Stimulated activated naive CD4-positive, alpha-beta T cell (primary cell): ENCODE measurements at regions not wholly inside any gene's neighbourhood (a gene's known extent, or its start where the extent isn't known, plus 50 kb on each side); places are given as distances from the start of the nearest gene placed in this dataset.
A peak's percentile ranks its signal among the peaks of the same experiment; 100 is the strongest.
"Not testable (repeated sequence)": the region's sequence is repeated elsewhere in the genome, so short reads cannot be mapped to it uniquely, and the experiment has no call there.

Experiments
- DNase-seq, 6 experiments: peaks; one replicate each; lab custom pipeline; 2025; lab: John Stamatoyannopoulos, UW

DNA sequence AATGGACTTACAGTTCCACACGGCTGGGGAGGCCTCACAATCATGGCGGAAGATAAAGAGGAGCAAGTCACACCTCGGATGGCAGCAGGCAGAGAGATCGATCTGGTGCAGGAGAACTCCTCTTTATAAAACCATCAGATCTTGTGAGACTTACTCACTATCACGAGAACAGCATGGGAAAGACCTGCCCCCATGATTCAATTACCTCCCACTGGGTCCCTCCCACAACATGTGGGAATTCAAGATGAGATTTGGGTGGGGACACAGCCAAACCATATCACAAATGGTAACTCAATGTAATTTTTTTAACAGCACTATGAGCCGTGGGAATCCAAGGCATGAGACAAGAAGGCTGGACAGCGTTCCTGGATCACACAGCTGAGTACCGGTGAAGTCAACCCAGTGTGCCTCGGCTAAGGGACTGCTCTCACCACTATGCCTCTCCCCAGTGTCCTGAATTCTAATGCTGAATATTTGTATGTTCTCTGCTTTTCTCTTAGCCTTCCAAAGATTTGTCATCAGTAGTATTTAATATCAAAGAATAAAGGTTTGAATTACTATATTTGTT, 84.3 kb downstream of the IRS2 start:
- DNase-seq, result not testable (repeated sequence)

DNA sequence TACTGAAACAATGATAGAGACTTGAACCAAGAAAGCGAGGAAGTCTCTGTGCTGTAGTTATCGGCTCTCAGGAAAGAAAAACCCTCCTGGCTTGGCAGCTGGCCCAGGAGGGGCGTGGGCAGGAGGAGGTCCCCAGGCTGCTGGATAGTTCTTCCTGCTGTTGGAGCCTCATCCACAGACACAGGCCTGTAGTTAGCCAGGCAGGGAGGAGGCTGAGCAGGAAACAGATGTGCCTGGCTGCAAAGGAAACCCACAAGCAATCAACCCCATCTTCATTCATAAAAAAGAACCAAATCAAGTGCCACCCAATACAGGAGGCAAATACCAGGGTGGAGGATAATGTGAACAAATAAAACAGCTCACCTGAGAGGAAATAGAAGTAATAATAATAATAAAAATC, 86.2 kb downstream of the IRS2 start:
- DNase-seq, result peak in 1 of 6 experiments; percentile 4

DNA sequence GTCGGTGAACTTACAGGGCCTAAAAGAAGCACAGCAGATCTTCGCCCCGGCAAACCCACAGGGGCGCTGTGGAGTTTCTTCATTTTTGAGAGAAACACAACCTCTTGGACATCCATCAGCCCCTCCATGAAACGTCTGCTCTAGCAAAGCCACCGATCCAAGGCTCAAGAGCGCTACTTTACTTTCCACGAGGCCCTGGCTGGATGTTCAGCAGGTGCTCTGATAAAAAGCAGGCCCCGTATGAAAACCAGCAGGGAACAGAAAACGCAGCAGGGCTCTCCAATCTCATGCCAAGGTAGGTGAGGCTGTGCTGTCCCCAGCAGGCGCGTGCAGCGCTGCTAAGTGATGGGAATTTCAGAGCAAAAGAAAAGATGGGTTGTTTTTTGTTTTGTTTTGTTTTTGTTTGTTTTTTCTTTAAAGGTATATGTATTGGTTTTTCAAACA, 86.7 kb downstream of the IRS2 start:
- DNase-seq, result no peak

DNA sequence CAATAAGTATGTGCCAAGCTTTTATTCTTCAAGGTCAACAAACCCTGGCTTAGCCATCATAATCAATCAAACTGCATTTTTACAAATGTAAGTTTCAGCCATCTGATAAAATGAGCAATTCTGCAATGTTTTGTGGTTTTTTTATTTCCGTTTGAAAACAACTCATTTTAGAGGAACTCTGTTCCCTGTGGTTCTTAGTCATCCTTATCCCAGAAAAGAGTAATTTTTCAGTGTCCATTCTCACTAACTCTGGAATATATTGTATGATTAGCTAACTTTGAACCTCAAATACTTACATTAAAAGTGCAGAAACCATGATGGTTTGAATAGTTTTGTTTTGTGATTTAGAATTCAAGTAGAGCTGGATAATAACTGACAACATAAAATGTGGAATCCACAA, 87.6 kb downstream of the IRS2 start:
- DNase-seq, result no peak

DNA sequence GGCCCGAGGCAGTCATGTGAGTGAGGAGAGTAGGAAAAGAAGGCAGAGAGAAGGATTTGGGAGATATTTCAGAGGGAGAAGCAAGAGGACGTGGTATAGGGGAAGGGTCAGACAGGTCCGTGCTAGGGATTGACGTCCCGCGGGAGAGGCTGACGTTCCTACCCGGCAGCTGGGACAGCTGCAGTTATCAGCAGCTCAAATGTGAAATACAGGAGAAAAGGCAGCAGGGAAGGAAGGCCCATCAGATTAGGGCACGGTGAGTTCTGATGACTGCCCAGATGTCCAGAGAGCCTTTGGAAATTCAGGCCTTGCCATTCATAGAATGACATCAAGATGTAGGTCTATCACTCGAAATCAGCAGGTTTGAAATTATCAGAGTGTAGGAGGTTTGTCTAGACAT, 88.4 kb downstream of the IRS2 start:
- DNase-seq, result no peak

DNA sequence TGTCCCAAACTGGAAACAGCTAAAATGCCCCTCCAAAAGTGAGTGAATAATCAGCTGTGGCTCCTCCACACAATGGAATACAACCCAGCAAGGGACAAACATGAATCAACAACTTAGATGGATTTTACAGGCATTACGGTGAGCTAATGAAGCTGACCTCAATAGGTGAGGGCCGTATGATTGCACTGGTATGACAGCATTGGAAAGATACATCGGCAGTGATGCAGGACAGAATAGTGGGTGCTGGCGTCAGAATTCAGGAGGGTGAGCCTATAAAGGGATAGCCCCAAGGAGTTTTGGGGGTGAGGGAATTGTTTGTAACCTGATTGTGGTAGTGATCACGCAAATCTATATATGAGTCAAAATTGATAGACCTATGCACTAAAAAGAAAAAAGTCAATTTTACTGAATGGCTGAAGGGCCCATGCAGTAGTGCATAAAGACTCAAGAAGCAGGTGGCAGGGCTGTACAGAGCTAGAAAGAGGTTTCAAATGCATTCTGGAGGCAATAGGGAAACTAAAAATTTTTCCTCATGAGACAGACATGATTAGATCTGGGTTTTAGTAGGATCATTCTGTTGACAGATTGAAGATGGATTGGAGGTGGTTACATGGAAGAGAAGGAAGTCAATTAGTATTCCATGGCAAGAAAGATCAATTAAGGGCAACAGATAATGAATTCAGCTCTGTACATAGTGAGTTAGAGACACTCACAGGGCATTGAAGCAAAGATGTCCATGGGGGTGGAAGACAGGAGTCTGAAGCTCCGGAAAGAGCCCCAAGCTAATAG, 90.8 kb downstream of the IRS2 start:
- no peak for DNase-seq

DNA sequence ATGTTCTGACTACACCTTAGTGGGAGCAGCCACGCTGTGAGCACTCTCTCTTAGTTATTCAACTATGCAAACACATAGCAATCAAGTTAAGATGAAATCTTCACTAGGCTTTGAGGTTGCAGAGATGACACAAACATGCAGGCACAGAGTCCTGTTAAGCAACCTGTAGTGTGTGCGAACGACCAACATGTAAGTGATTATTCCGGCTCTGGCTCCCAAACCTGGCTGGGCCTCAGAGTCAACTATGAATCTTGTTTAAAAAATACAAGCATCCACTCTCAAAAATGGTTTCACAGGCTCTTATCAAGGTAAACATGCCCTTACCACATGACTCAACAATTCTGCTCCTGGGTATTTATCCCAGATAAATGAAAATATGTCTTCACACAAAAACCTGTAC, 91.4 kb downstream of the IRS2 start:
- no peak for DNase-seq

DNA sequence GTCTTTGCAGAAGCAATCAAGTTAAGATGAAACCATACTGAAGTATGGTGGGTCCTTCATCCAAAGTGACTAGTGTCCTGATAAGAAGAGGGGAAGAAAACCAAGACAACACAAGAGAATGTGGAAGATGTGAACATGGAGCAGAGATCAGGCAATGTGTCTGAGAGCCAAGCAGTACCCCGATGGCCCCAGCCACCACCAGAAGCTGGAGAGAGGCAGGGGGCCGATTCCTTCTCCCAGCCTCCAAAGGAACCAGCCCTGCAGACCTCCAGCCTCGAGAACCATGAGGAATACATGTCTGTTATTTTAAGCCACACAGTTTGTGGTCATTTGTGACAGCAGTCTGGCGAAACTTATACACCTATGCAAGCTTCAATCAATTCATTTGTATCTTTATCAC, 93.2 kb downstream of the IRS2 start:
- DNase-seq, result no peak

DNA sequence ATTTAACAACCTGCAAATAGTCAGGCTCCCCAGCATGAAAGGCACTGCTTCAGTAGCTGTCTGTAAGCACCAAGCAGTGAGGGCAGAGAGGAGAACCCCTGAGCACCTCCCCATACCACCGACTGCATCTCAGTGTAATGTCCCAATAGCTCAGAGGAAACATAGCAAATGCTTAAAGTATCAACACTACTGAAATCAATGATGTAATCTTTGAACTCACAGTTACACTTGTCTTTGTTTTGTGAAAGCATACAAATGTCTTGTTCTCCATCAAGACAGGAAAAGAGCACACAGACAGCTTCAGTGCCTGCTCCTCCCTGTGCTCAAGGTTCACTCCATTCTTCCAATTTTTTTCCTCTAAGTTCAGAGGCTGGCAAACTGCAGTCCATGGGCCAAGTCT, 94.7 kb downstream of the IRS2 start:
- DNase-seq, result no peak

DNA sequence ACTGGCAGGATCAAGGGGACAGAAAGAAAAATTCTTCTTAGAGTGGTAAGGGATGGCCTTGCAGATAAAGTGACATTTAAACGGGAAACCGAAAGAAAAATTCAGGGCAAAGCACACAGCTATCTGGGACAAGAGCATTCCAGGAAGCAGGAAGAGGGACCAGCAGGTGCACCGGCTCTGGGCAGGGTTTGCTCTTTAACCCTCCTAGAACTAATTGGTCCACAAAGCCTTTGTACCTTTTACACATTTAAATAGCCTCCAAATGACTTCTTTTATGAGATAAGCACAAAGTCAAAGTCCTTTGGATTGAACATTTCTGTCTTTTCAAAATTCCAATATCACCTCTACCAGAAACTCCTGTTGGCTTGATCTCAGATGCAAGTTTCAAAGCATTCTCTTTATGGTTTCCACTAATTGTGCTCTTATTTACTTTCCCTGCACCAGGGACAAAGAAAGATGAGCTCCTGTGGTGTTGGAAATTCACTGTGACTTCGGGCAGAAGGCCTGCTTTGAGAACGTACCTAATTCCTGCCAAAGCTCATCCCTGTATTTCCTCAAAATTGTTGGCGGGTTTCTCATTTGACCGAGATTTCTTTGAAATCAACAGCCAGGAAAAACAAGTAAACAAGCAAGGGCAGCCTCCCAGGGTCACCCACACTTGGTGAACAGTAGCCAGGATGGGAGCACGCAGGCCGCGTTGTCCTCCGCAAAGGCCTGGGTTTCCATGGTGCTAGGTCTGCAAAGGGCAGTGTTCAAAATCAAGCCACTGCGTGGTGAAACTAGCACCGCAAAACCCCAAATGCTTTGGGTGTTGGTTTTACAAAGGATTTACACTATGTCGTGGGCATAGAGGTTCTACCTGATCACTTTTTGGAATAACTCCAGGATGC, 98.6 kb downstream of the IRS2 start:
- DNase-seq, result no peak

DNA sequence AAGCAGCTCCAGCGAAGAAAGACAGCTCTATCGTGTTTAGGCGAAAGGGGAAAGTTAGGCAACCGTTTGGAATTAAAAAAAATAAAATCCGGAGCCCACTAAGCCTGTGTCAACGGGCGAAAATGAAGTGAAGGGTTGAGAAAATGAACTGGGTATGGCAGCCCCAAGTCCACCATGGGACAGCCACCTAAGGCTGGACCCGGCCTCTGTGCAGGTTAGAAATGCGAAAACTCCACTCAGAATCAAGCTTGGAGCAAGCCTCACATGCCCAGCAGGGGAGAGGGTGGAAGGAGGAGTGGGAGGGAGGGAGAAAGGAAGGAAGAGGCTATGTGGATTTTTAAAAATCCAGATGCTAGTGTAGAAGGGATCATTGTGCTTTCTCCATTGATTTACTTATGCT, 101.2 kb downstream of the IRS2 start:
- no peak for DNase-seq

DNA sequence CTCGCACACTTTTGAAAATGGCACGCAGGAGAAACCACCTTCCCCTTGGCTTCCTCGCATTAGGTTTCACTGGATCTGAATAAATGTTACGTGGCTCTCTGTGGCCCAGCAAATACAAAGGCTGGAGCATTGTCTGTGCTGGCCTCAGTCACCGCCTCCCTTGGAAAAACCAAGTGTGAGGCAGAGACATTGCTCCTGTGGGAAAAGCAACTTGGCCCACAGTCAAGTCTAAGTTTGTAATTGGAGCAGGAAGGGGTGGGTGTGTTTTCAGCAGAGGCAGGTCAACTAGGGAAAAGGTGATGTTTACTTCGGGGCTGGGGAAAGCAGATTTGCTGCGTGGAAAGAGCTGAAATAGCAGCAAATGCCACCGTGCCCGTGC, 101.6 kb downstream of the IRS2 start:
- no peak for DNase-seq

DNA sequence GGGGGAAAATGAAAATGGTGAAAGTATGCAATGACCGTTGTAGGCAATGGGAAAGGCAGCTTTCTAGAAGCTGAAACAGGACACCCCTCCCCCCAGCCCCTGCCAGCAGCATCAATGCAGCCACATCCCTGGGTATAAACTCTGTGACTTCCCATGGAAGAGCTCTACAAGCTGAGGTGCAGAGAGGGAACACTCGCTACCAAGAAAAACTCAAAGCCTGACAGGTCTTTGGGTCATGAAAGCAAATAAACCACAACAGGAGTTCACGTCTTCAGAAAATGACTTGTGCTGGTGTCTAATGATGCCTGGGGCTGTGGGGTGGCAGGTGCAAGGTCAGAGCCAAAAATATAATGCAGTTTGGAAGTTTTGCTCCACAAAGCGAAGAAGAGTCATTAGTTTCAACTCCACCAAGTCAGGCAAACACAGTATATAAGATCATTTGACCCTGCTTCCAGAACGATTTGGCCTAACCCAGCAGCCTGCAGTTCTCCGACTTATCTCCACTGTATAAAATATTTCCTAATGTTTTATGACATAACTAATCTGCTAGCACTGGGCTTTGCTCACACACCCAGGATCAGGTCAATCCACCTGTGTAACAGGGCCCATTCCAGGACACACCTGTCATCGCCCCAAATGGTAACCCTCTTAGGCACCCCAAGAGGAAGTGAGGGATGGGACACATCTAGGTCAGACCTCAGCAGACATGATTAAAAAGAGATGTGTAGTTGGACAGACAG, 102.1 kb downstream of the IRS2 start:
- no peak for DNase-seq

DNA sequence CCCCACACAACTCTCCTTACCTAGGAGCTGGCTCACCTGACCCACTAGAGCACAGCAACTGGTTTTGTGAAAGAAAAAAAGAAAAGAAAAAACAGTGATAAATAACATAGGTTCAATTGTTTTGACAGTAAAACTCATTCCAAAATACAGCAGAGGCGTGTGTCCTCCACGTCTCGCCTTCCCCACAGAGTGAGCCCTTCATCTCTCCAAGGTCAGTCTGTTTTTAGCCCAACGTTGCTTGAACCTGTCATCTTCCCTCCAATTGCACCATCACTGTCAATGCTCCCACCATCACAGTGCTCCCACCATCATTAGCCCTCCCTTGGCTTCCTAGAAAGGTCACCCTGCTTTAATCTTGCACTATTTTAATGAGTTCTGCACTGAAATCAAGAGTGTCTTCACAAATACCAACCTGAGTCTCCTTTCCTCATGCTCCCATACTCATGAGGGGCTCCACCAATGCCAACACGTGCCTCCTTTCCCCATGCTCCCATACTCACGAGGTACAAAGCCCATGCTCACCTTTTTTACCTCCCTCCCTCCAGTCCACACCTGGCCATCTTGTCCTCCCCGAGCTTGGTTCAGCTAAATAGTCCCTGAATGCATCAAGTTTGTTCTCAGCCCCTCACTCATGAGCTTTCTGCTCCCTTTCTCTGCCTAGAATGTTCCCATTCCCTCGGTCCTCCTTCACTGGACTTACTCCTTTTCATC, 103.7 kb downstream of the IRS2 start:
- DNase-seq, result no peak

DNA sequence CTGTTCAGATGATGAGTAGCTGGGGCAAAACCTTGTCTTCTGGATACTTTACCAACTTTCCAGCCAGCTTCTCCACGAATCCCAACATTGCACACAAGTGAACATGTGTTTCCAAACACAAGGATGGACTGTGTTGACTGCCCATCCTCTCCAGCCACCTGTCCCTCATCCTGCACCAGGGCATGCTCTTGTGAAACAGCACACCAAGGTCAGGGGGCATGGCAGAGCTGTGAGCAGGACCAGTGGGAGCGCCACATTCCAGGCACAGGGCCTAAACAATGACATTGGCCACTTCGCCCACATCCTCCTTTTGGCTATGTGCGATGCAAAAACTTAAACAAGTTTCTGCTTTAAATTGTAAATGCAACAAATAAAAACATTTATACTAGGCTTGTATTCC, 105.5 kb downstream of the IRS2 start:
- DNase-seq, result no peak

DNA sequence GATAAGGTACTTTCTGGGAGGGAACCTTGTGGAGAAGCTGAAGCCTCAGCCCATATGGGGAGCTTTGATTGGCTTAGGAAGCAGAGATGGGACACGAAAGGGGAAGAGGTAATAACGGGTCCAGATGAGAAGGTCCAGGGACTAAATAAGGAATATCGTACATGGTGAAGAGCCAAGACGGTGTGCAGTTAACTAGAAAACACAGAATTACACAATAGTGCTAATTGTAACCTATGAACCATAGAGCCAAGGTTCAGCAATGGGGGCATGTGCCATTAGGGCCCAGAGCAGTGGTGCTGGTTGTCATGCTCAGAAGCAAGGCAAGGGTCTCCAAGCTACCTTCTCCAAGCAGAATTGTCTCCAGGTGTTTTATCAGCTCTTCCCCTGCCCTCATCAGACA, 106.1 kb downstream of the IRS2 start:
- no peak for DNase-seq

DNA sequence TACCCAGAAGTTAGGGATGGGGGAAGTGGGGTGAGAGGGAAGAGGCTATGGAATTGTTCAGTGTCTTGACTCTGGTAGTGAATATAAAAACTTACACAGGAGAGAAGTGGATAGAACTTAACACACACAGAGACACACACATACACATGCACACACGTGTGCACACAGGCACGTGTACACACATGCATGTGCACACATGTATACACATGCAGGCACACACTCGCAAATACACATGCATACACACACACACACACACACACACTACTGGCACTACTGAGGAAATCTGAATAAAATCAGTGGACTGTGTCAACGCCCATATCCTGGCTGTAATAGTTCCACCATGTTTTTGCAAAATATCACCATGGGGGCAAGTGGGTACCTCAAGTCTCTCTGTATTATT, 107.9 kb downstream of the IRS2 start:
- DNase-seq, result no peak

DNA sequence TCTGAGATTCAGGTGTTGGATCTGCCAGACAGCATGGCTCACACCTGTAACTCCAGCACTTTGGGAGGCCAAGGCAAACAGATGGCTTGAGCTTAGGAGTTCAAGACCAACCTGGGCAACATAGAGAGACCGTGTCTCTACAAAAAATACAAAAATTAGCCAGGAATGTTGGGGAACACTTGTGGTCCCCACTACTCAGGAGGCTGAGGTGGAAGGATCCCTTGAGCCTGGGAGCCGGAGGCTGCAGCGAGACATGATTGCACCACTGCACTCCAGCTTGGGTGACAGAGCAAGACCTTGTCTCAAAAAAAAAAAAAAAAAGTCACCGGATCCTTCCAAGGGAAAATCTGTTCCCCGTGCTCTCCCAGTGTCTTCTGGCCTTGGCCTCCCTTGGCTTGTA, 109.2 kb downstream of the IRS2 start:
- DNase-seq, result no peak

DNA sequence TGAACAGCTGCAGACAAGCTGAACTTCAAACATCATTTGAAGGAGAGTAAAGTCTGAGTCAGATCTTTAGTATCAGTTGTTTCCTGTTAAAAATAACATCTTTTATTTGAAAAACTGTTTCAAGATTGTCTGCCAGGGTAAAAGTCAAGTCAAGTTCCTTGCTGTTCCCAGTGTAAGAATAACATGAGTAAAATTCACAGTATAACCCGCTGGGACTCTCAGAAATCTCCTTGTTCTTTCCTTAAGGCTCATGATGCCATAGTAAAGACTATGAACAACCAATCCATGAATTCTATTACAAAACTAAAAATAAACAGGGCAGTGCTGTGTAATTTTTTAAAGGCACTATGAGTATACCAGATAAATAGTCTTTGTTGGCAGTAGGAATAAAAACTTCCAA, 112.9 kb downstream of the IRS2 start:
- DNase-seq, result no peak

DNA sequence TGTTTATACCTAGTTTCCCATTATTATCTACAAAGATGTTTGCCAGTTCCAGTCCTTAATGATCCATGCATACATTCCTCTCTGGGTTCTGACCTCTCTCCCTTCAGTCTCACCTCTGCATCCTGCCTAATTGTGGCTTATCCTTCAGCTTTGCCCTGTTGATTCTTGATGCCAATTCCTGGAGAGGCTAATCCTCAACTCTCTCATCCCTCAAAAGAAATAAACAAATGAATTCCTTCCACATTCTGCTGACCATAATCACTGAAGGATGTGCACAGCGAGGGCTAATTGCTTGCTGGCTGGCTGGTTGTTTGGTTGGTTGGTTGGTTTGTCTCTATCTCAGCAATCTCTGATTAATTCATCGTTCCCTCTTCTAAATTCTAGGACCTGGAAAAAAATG, 113.8 kb downstream of the IRS2 start:
- DNase-seq, result no peak

DNA sequence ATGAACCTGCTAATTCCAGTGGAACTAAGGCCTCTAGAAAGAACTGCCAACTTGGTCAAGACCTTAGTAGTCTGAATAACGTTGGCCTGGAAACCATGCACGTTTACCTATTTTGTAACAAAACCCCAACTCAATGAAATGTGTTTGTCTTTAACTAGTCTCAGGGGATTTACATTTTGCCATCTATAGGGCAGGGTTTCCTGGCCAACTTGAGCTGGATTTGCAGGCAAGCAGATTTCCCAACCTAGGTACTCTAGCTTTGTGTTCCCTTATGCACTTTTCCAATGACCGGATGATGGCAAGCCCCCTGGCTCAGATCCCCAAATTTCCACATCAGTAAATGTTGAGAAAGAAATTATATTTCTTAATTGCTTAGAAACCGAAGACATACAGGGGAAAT, 114.5 kb downstream of the IRS2 start:
- no peak for DNase-seq

DNA sequence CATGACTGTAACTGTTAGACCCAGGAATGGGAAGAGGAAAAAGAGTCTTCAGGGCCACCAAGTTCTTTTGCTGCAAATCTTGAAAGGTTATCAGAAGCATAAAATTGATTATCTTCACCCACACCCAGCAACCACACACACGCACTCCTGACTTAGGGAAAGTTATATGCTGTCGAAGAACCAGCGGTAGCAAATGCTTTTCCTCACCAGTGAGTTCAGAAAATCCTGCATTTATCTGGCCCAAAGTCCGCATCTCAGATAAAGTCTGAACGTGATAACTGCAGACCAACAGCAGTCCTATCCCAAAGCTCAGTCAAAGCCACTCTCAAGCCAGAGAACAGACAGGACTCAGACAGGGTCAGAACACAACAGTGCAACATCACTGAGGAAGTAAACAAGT, 115.6 kb downstream of the IRS2 start:
- DNase-seq, result no peak
